Suppressor macrophage treated with lipopolysaccharide for 1 hour (primary cell): ENCODE measurements at regions not wholly inside any gene's neighbourhood (a gene's known extent, or its start where the extent isn't known, plus 50 kb on each side); places are given as distances from the start of the nearest gene placed in this dataset.
"Not testable (repeated sequence)": the region's sequence is repeated elsewhere in the genome, so short reads cannot be mapped to it uniquely, and the experiment has no call there.

Experiments used
- DNase-seq, 3 donors: peaks; one replicate each; pipeline ENCODE4 v3.0.0-alpha.2; 2020 to 2022

- no peak for DNase-seq
Measured at GRCh38 chr17:12195418-12195817, 174.7 kb downstream of the MAP2K4 start.

GRCh38 chr17:12201294-12201880 is 180.7 kb downstream of the MAP2K4 start:
- DNase-seq: no peak

GRCh38 chr17:12209632-12210191 is 189.0 kb downstream of the MAP2K4 start:
- no peak for DNase-seq

GRCh38 chr17:12220714-12221439 is 200.2 kb downstream of the MAP2K4 start:
- DNase-seq: not testable (repeated sequence)

- DNase-seq: no peak
Measured at GRCh38 chr17:12222392-12222791, 201.7 kb downstream of the MAP2K4 start.

GRCh38 chr17:12227547-12227946 is 206.9 kb downstream of the MAP2K4 start:
- no peak for DNase-seq

GRCh38 chr17:12229335-12229734 is 208.7 kb downstream of the MAP2K4 start:
- no peak for DNase-seq

GRCh38 chr17:12230481-12231354 is 210.0 kb downstream of the MAP2K4 start:
- DNase-seq: no peak

GRCh38 chr17:12231355-12231682 is 210.6 kb downstream of the MAP2K4 start:
- DNase-seq: no peak

- not testable (repeated sequence) for DNase-seq
Measured at GRCh38 chr17:12239021-12239420, 218.3 kb downstream of the MAP2K4 start.

GRCh38 chr17:12242345-12242954 is 221.8 kb downstream of the MAP2K4 start:
- DNase-seq: no peak

- no peak for DNase-seq
Measured at GRCh38 chr17:12247761-12248160, 227.1 kb downstream of the MAP2K4 start.

GRCh38 chr17:12250973-12251372 is 230.3 kb downstream of the MAP2K4 start:
- DNase-seq: no peak

GRCh38 chr17:12252462-12252861 is 231.8 kb downstream of the MAP2K4 start:
- no peak for DNase-seq

GRCh38 chr17:12254460-12254859 is 233.8 kb downstream of the MAP2K4 start:
- no peak for DNase-seq

GRCh38 chr17:12256380-12256995 is 235.8 kb downstream of the MAP2K4 start:
- DNase-seq: peak; percentile 18 to 23 (median 22)

GRCh38 chr17:12257176-12257575 is 236.5 kb downstream of the MAP2K4 start:
- DNase-seq: no peak

- DNase-seq: no peak
Measured at GRCh38 chr17:12261354-12261753, 240.7 kb downstream of the MAP2K4 start.

GRCh38 chr17:12269751-12270150 is 249.1 kb downstream of the MAP2K4 start:
- no peak for DNase-seq

- no peak for DNase-seq
Measured at GRCh38 chr17:12277827-12278226, 257.1 kb downstream of the MAP2K4 start.

- no peak for DNase-seq
Measured at GRCh38 chr17:12282056-12282455, 261.4 kb downstream of the MAP2K4 start.

GRCh38 chr17:12287953-12288352 is 267.3 kb downstream of the MAP2K4 start:
- no peak for DNase-seq

- DNase-seq: no peak
Measured at GRCh38 chr17:12290207-12290606, 269.5 kb downstream of the MAP2K4 start.
